Transverse colon (tissue), 3 donors: ENCODE measurements at regions not wholly inside any gene's neighbourhood (a gene's known extent, or its start where the extent isn't known, plus 50 kb on each side); places are given as distances from the start of the nearest gene placed in this dataset.

ENCODE experiments used
- POLR2A ChIP-seq: fragments of 450-650 bp; IDR thresholded peaks from one replicate; pipeline ENCODE4 v1.6.1; 2016; ENCODE audit warnings: antibody characterized with exemption, mild to moderate bottlenecking, moderate library complexity
- TF ChIP-seq, protein P1 (sequence below), 5 experiments: fragments of 200-600 bp in 3 of 5; fragments of 450-650 bp in 2 of 5; sonication (generic) in 3 of 5; IDR thresholded peaks; 1 replicate in 2 of 5; 2 replicates in 3 of 5; pipeline ENCODE4 v1.5.1; 2016 to 2017; ENCODE audit warnings: antibody characterized with exemption in 5 of 5, inconsistent platforms in 3 of 5, mild to moderate bottlenecking in 2 of 5, moderate library complexity in 1 of 5

- TF ChIP-seq, protein P1, sequence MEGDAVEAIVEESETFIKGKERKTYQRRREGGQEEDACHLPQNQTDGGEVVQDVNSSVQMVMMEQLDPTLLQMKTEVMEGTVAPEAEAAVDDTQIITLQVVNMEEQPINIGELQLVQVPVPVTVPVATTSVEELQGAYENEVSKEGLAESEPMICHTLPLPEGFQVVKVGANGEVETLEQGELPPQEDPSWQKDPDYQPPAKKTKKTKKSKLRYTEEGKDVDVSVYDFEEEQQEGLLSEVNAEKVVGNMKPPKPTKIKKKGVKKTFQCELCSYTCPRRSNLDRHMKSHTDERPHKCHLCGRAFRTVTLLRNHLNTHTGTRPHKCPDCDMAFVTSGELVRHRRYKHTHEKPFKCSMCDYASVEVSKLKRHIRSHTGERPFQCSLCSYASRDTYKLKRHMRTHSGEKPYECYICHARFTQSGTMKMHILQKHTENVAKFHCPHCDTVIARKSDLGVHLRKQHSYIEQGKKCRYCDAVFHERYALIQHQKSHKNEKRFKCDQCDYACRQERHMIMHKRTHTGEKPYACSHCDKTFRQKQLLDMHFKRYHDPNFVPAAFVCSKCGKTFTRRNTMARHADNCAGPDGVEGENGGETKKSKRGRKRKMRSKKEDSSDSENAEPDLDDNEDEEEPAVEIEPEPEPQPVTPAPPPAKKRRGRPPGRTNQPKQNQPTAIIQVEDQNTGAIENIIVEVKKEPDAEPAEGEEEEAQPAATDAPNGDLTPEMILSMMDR (IDR thresholded peaks at IDR 0.05): no peak
- no peak for TF ChIP-seq POLR2A
Observed at GRCh38 chr2:187050409-187050998, 201.5 kb upstream of the ZSWIM2 start.
